NCI-H1930 (cell line): ENCODE measurements at regions not wholly inside any gene's neighbourhood (a gene's known extent, or its start where the extent isn't known, plus 50 kb on each side); places are given as distances from the start of the nearest gene placed in this dataset.
A peak's percentile ranks its signal among the peaks of the same experiment; 100 is the strongest.

ENCODE experiments used
- DNase-seq, 2 experiments: peaks; one replicate each; lab custom pipeline; 2025; lab: John Stamatoyannopoulos, UW

- no peak for DNase-seq
These were observed 69.8 kb downstream of the CD83 start for GRCh38 chr6:14187406-14187805.

- DNase-seq = no peak
These were observed 71.5 kb downstream of the CD83 start for GRCh38 chr6:14189074-14189473.

GRCh38 chr6:14190191-14190928 lies 72.8 kb downstream of the CD83 start:
- no peak for DNase-seq

DNA sequence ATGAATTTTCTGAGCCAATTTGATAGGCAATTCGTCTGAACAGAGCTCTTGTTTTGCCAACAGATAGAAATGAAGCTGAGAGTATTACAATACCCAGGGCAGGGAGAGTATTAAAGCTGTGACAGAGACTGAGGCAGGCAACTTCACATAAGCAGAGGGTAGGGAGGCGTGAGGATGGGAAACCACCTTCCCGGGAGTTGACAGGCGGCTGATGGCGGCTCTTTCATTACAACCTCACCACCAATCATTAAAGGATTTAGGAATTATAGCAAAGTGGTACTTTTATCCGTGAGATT lies 73.3 kb downstream of the CD83 start:
- no peak for DNase-seq

DNA sequence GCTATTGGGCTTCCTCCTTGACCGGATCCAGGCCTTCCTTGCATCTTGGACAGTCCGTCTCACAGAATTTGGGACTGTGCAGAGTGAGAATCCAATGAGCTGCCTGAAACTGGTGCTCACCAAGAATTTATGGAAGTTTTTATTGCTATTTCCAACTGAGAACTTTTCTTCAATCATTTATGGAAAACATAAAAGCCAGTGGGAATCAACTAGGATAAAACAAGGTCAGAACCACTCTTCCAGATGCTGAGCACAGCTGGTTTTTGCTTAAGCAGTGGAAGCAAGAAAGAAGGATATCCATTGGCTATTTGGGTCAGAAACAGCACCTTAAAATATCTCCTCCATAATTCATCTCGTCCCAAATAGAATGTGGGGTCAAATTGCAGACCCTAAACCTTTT lies 74.2 kb downstream of the CD83 start:
- DNase-seq = no peak

- DNase-seq = no peak
These were observed 74.7 kb downstream of the CD83 start for GRCh38 chr6:14192216-14192788.

DNA sequence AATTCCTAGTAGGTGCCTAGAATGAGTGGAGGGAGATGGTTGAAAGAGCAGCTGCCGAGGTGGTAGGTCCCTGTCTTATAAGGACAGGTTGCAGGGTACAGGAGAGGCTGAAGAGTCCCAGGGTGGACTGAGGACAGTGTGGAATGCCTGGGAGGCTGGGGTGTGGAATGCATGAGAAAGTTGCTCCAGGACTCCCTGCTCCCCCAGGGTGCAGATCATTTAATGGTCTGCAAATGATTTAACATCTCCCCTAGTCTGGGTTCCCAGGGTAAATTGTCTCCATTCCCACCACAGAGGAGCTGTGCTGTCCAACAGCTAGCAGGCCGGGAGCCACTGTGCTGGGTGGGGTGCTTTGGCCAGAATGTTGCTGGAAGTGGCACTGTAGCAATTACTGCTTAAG lies 76.0 kb downstream of the CD83 start:
- DNase-seq = no peak

GRCh38 chr6:14194483-14194882 lies 76.9 kb downstream of the CD83 start:
- no peak for DNase-seq

- no peak for DNase-seq
These were observed 77.4 kb downstream of the CD83 start for GRCh38 chr6:14194976-14195375.

GRCh38 chr6:14196026-14196425 lies 78.5 kb downstream of the CD83 start:
- no peak for DNase-seq

- no peak for DNase-seq
These were observed 79.5 kb downstream of the CD83 start for GRCh38 chr6:14197118-14197517.

GRCh38 chr6:14200047-14200446 lies 82.5 kb downstream of the CD83 start:
- no peak for DNase-seq

DNA sequence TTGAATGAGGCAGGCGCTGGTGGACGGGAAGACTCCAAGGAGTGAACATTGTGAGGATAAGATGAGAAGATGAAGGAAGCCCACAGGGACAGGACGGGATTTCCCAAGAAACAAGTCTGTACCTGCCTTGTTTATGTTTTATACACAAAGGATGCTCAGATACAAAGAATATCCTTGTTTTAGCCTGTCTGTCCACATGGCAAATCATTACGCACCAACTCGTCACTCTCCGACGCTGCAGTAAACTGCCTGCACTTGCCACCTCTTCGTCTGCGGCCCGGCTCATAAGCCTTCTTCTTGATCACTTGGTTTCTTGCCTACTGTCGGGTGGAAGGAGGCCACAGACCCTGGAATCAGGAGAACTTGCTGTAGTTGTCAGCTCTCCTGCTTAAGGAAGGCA lies 85.4 kb downstream of the CD83 start:
- DNase-seq = no peak

- DNase-seq = no peak
These were observed 88.8 kb downstream of the CD83 start for GRCh38 chr6:14206391-14206790.

DNA sequence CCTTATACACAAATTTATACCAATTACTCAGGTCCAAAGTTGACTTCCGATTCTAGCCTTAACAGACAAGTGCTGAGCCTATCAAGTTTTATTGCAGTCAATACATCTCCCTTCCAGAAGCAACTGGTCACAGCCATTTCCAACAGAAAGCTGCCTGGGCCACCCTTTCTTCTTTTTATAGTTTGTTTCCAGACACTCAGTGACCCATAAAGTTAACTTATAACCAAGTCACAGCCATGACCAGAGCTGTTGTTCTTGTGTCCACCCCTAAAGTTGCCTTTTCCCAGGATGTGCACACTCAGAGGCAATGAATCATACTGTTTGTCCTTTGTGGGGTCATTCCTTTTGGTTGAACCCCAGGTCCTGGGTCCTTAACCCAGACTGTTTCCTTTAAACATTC lies 89.9 kb downstream of the CD83 start:
- DNase-seq = no peak

GRCh38 chr6:14209000-14209399 lies 91.4 kb downstream of the CD83 start:
- DNase-seq = no peak

DNA sequence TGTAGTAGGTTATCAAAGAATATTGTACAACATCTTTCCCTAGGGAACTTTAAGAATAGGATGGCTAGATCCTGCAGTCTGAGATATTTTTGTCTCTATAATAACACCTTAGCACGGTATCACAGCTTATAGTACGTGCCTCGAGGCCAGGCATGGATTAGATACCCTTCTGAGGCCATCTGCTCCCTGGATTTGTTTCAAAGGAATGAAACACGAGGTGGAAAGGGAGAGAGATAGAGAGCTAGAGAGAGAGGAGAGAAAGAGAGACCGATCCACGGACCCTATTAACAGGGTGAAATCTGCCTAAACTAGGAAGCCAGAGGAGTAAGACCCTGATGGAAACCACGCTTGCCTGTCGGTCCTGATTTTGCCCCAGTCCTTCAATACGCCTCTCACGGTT lies 92.5 kb downstream of the CD83 start:
- no peak for DNase-seq

GRCh38 chr6:14210663-14211561 lies 93.3 kb downstream of the CD83 start:
- DNase-seq = peak; percentile 74 to 90

DNA sequence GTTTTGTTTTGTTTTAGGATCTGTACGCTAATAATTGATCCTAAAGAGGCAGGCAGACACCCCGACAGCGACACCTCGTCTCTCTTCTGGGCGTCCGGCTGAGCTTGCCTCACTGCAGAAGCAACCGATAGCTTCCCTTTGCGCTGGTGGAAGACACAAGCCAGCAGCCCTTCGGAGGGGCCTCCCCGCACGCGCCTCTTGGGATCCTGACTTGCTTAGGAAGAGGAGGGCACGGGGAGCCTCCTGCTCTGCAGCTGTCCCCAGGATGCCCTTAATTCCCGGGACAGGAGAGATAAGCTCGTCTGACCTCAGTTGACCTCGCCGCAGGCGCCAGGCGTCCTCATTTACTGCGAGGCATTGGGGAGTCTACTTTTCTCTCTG lies 94.0 kb downstream of the CD83 start:
- DNase-seq = no peak

GRCh38 chr6:14212020-14212419 lies 94.4 kb downstream of the CD83 start:
- DNase-seq = no peak

DNA sequence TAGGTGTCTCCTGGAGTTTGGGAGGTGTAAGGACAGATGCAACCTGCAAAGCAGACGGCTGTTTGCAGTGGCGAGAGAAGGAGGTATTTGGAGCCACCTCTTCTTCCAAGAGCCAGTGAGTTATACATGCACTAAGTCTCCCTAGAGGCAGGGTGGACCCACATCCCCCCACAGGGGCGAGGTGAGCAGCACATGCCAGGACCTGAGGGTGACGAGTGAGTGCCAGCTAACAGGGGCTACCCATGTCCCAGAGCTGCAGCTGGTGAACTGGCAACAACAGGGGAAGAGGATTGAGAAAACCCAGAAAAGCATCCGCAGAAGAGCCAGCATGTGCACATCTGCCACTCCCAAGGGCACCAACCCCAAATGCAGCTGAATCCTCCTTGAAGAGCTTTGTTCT lies 95.1 kb downstream of the CD83 start:
- DNase-seq = no peak

DNA sequence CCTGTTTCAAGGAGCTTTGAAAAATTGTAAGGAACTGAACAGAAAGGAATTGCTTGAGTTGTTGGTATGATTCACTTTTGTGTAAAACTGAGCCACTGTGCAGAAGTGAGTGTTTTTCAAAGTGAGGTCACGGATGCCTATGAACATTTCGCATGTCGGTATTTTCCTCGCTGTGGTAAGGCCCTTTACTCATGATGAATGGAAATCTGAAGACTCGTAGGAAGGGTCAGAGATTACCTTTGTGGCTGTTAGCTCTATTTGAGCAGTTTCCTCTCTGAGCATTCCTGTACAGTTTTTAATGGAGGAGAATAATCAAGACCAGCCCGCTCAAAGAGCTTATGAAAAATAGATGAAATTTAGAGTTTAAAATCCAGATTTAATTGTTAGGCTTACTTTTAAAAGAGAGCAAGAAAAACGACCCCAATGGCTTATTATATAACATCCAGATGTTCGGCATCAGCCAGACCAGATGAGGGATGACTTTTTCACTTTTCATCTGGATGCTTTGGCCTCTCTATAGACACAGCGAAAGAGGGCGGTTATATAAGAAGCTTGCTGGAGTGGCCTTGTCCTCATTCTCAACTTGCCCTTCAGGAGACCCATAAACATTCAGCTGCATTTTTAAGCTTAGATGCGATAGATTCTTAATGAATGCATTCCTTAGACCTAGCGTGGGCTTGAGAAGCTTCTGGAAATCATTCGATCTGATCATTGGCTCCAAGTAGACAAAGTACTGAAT lies 99.5 kb downstream of the CD83 start:
- no peak for DNase-seq
